Transverse colon (tissue), 4 donors: ENCODE measurements at regions not wholly inside any gene's neighbourhood (a gene's known extent, or its start where the extent isn't known, plus 50 kb on each side); places are given as distances from the start of the nearest gene placed in this dataset.

Experiments
- CTCF ChIP-seq, 5 experiments: fragments of 200-600 bp in 3 of 5; fragments of 450-650 bp in 2 of 5; sonication (generic) in 3 of 5; IDR thresholded peaks; 1 replicate in 2 of 5; 2 replicates in 3 of 5; pipeline ENCODE4 v1.5.1; 2016 to 2017; ENCODE audit warnings: antibody characterized with exemption in 5 of 5, inconsistent platforms in 3 of 5, mild to moderate bottlenecking in 2 of 5, moderate library complexity in 1 of 5
- POLR2AphosphoS5 ChIP-seq, 3 donors: sonication (generic); formaldehyde crosslinking; IDR thresholded peaks; one replicate each; pipeline ENCODE4 v1.6.1; 2016; ENCODE audit warnings: antibody characterized with exemption in 3 of 3

- no peak for TF ChIP-seq CTCF (IDR thresholded peaks at IDR 0.05)
- no peak for TF ChIP-seq POLR2AphosphoS5 (IDR thresholded peaks at IDR 0.05)
Observed at GRCh38 chr2:120542911-120543527, 192.6 kb upstream of the GLI2 start.
